ENCODE measurements at regions not wholly inside any gene's neighbourhood (a gene's known extent, or its start where the extent isn't known, plus 50 kb on each side); places are given as distances from the start of the nearest gene placed in this dataset.

DNA sequence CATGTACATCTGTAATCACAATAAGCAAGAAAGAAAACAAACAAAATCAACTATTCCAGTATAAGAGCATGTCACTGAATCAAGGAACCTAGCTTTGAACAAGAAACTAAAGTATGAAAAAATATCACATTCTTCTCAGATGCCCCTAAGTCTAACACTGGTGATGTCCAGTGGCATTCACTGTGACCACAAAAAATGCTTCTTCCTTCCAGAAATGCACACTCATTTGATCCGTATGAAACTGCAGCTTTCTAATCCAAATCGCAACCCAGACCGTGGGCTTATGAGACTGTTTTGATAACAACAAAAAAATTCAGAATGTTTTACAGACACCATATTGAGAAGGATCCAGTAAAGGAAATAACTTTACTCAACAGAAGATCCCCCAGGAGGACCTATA lies 320.1 kb upstream of the TARS1 start:
- no peak for TF ChIP-seq EZH2 (IDR thresholded peaks at IDR 0.05; ENCODE audit: low read depth)
- TF ChIP-seq, protein P1, sequence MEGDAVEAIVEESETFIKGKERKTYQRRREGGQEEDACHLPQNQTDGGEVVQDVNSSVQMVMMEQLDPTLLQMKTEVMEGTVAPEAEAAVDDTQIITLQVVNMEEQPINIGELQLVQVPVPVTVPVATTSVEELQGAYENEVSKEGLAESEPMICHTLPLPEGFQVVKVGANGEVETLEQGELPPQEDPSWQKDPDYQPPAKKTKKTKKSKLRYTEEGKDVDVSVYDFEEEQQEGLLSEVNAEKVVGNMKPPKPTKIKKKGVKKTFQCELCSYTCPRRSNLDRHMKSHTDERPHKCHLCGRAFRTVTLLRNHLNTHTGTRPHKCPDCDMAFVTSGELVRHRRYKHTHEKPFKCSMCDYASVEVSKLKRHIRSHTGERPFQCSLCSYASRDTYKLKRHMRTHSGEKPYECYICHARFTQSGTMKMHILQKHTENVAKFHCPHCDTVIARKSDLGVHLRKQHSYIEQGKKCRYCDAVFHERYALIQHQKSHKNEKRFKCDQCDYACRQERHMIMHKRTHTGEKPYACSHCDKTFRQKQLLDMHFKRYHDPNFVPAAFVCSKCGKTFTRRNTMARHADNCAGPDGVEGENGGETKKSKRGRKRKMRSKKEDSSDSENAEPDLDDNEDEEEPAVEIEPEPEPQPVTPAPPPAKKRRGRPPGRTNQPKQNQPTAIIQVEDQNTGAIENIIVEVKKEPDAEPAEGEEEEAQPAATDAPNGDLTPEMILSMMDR (conservative IDR thresholded peaks at IDR 0.05), result no peak
